Activated CD4-positive, alpha-beta T cell treated with anti-CD3 and anti-CD28 coated beads, Interleukin-2, amount 10 ng/mL, durations not matched to agents 7 days and 5 days (primary cell): ENCODE measurements at regions not wholly inside any gene's neighbourhood (a gene's known extent, or its start where the extent isn't known, plus 50 kb on each side); places are given as distances from the start of the nearest gene placed in this dataset.

Source experiments
- CTCF ChIA-PET: fragments of 350-600 bp; sonication (Branson Sonifier 250); formaldehyde crosslinking; loops from one replicate; lab custom pipeline; 2021; ENCODE audit warnings: antibody characterized with exemption; lab: Charles Lee
- POLR2A ChIA-PET: fragments of 350-600 bp; sonication (Branson Sonifier 250); formaldehyde crosslinking; loops from one replicate; lab custom pipeline; 2021; ENCODE audit warnings: antibody characterized with exemption; lab: Charles Lee
- DNase-seq: peaks from one replicate; pipeline ENCODE4 v3.0.0-alpha.2; 2020
- H3K27ac Mint-ChIP-seq: one replicate; pipeline ENCODE4 v1.8.0; 2021; ENCODE audit warnings: mild to moderate bottlenecking, moderate library complexity, mixed read lengths
- H3K27me3 Mint-ChIP-seq: one replicate; pipeline ENCODE4 v1.8.0; 2021; ENCODE audit warnings: mixed read lengths
- H3K36me3 Mint-ChIP-seq: one replicate; pipeline ENCODE4 v1.8.0; 2021; ENCODE audit warnings: low read depth, mixed read lengths
- H3K4me1 Mint-ChIP-seq: one replicate; pipeline ENCODE4 v1.8.0; 2021; ENCODE audit warnings: mixed read lengths
- H3K4me3 Mint-ChIP-seq: one replicate; pipeline ENCODE4 v1.8.0; 2021; ENCODE audit warnings: mild to moderate bottlenecking, moderate library complexity, mixed read lengths
- H3K9me3 Mint-ChIP-seq: one replicate; pipeline ENCODE4 v1.8.0; 2021; ENCODE audit warnings: mixed read lengths

DNA sequence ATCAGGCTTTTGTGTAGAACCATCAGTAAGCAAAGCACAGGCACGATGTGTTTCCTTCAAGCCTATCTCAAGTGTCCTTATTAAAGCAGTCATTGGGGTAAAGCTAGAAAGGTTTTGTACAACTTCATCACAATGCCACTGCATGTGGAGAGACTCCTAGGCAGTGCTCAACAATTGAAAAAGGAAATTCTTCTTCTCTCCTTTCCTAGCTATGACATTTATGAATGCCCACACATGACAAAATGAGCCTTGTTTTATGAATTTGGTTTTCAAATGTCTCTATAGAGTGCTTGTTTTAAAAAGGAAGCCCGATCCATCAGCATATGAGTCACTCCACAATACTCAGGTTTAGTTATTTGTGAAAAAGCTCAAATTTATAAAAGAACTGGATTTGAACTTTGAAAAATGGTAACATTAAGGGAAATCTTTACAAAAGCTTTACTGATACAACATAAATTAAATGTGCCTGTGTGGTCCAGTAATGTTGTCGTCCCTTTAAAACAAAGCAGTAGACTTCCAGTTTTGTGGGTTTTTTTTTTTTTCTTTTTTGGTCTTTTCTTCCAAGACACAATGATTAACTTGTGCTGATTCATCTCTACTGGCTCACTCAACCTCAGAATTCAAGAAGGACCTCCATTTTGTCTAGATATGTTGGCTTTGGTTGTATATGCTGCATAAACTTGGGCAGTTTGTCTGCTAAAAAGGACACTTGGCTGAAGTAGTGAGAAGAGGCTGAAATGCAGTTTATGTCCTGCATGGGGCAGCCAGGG is 273.8 kb downstream of the GASK1B start:
- Mint-ChIP-seq H3K4me1 (no peaks in the 10 kb centered on the region), H3K27me3 (no peaks in the 10 kb centered on the region), H3K9me3 (no peaks in the 10 kb centered on the region), H3K36me3 (no peaks in the 10 kb centered on the region), H3K4me3 (no peak overlapping the region), H3K27ac (no peak overlapping the region)
- CTCF ChIA-PET: no interaction called here
- POLR2A ChIA-PET: no interaction called here
- DNase-seq: no peak

DNA sequence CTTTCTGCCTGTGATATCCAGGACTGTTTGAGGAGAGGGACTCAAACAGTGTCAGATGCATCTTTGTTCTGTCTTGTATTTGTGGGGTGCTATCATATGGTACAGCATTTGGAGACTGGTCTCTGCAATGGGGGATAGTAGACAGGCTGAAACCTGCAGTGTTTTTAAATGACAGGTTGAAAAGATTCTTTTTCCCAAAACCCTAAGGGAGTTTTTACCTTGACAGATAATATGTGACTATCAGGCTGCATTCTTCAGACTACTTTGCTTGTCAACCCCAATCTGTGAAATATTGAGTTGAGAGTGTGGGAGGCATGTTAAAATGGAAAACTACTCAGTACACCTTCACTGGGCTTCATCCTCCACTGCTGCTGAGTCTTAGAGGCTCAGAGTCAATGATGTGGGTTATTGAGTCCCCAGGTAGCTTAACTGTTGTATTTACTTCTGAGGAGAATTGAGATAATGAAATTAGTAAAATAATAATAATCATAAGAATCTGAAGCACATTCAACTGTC is 274.9 kb downstream of the GASK1B start:
- H3K9me3 Mint-ChIP-seq: no peaks in the 10 kb centered on the region
- ChIA-PET CTCF (no interaction called here), POLR2A (no interaction called here)
- H3K36me3 Mint-ChIP-seq: no peaks in the 10 kb centered on the region
- DNase-seq: no peak
- no peaks in the 10 kb centered on the region for H3K4me1 Mint-ChIP-seq
- no peak overlapping the region for H3K27ac Mint-ChIP-seq
- H3K27me3 Mint-ChIP-seq: no peaks in the 10 kb centered on the region
- no peak overlapping the region for H3K4me3 Mint-ChIP-seq

DNA sequence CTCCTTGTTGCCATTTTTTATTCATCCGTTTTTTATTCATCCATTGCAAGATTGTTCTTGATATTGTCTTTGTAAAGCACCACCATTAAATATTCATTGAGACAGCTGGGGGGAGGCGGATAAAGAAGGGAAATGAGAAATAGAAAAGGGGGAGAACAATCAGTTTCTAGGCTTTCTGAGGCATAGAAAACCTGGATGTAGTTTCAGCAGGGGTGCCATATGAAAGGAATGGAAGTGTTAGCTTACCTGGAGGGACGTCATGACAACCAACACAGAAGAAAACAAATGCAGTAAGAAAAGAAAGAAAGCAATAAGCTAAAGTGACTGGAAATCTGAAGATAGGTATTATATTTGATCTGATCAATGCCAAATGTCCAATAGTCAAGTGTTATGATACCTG is 276.1 kb downstream of the GASK1B start:
- no peak for DNase-seq
- POLR2A ChIA-PET: no interaction called here
- Mint-ChIP-seq H3K36me3 (no peaks in the 10 kb centered on the region), H3K4me1 (no peaks in the 10 kb centered on the region), H3K27ac (no peak overlapping the region), H3K9me3 (no peaks in the 10 kb centered on the region), H3K27me3 (no peaks in the 10 kb centered on the region), H3K4me3 (no peak overlapping the region)
- CTCF ChIA-PET: no interaction called here

DNA sequence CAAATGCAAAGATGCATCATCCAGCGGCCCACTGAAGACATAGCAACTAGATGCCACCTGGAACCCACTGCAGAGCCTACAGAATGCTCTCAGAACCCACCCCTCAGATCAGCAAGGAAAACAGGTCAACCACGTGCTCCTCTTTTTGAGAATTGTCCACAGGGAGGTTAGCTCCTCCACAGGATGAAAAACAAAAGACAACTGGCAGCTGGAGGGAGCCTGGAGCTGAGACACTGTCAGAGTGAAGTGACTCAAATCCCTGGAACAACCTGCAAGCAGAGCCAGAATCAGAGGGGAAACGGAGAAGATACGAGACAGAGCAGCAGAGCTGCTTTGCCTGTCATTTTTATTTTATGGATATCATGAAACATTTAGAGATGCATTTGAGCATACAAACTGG is 277.6 kb downstream of the GASK1B start:
- no peaks in the 10 kb centered on the region for H3K4me1 Mint-ChIP-seq
- ChIA-PET POLR2A (no interaction called here), CTCF (no interaction called here)
- no peaks in the 10 kb centered on the region for H3K36me3 Mint-ChIP-seq
- H3K9me3 Mint-ChIP-seq: no peaks in the 10 kb centered on the region
- H3K4me3 Mint-ChIP-seq: no peak overlapping the region
- no peaks in the 10 kb centered on the region for H3K27me3 Mint-ChIP-seq
- DNase-seq: no peak
- no peak overlapping the region for H3K27ac Mint-ChIP-seq

DNA sequence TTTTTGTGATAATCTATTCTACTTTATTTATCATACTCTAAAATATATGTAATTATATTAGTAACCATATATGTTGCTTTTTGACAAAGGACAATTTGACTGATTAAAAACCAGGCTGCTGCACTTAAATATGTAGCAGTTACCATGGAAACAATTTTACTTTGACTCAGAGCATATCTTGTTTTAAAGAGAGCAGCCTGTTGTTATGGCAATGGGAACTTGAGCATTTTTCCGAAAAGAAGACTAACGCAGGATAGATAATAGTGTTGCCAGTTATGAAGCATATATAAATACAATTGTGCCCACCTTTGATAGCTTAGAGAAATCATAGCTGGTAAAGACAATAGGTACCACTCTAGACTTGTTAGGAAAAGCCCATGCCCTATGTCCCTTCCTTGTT is 283.0 kb downstream of the GASK1B start:
- no peak for DNase-seq
- Mint-ChIP-seq H3K4me3 (no peak overlapping the region), H3K9me3 (no peaks in the 10 kb centered on the region), H3K27me3 (no peaks in the 10 kb centered on the region), H3K36me3 (no peaks in the 10 kb centered on the region), H3K4me1 (no peaks in the 10 kb centered on the region), H3K27ac (no peak overlapping the region)
- POLR2A ChIA-PET: no interaction called here
- CTCF ChIA-PET: no interaction called here

DNA sequence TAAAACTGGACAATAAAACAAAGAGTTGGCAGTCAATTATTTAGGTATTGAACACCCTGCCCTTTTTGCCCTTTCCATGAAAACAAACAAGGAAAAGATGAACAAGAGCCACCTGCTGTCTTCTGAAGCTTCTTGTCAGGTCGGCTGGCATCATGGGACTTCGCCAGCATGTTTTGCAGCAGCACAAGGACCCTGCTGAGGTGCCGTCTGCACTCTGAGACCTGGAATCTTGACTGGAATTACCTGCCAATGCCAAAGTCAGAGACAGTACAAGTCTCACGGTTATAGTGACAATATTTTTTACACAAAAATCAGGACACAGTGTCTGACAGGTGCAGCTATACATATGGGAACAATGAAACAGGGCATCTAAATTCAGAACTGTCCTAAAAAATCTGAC is 284.5 kb downstream of the GASK1B start:
- no peak for DNase-seq
- Mint-ChIP-seq H3K27me3 (no peaks in the 10 kb centered on the region), H3K9me3 (no peaks in the 10 kb centered on the region), H3K4me1 (no peaks in the 10 kb centered on the region), H3K27ac (no peak overlapping the region), H3K36me3 (no peaks in the 10 kb centered on the region), H3K4me3 (no peak overlapping the region)
- CTCF ChIA-PET: no interaction called here
- POLR2A ChIA-PET: no interaction called here

DNA sequence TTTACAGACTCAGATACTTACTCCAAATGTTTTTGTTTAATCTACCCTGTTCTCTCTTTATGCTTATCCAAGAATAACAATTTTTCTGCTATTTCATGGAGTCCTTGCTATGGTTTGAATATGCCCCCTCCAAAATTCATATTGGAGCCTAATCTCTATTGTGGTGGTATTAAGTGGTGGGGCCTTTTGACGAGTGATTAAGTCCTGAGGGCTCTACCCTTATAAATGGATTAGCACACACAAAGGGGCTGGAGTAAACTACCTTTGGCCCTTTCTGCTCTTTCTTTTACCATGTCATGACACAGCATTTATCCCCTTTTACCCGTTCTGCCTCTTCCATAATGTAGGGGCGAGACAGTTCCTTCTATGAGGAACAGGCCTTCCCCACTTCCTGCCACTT is 285.5 kb downstream of the GASK1B start:
- ChIA-PET CTCF (no interaction called here), POLR2A (no interaction called here)
- Mint-ChIP-seq H3K27me3 (no peaks in the 10 kb centered on the region), H3K27ac (no peak overlapping the region), H3K4me3 (no peak overlapping the region), H3K9me3 (no peaks in the 10 kb centered on the region), H3K36me3 (no peaks in the 10 kb centered on the region), H3K4me1 (no peaks in the 10 kb centered on the region)
- no peak for DNase-seq

DNA sequence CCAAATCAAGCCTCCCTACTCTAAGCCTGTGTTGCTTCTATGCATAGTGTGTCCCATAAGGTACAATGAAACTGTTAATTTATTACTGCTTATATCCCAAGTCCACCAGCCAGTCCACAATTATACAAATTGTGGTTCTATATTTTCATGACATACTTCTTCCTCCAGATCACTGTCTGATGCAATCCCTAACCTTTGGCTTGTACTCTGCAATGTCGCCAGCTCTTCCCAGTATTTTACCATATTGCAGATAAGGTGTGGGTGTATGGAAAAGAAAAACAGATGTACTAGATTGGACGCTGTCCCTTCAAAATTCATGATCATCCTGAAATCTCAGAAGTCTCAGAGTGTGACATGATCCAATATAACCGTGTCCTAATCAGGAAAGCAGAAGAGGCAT is 286.2 kb downstream of the GASK1B start:
- H3K36me3 Mint-ChIP-seq: no peaks in the 10 kb centered on the region
- ChIA-PET POLR2A (no interaction called here), CTCF (no interaction called here)
- no peak overlapping the region for H3K27ac Mint-ChIP-seq
- no peaks in the 10 kb centered on the region for H3K4me1 Mint-ChIP-seq
- no peak for DNase-seq
- H3K27me3 Mint-ChIP-seq: no peaks in the 10 kb centered on the region
- H3K4me3 Mint-ChIP-seq: no peak overlapping the region
- H3K9me3 Mint-ChIP-seq: no peaks in the 10 kb centered on the region

DNA sequence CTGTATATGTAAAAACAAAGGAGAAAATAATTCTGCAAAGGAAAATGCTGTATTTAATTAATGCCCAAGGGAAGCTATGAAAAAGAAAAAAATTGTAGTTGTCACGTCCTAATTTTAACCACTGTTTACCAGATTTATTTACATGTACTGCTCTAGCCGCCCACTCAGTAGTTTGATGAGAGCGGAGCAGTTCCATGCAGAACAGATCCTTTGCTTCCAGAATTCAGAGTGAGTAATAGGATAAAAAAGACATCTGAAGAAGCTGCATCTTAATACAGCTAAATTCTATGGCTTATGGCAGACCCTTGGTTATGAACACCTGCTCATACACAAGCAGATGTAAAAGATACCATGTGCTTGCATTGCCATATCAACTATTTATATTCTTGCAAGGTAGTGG is 287.0 kb downstream of the GASK1B start:
- Mint-ChIP-seq H3K9me3 (no peaks in the 10 kb centered on the region), H3K36me3 (no peaks in the 10 kb centered on the region), H3K27ac (no peak overlapping the region), H3K4me1 (no peaks in the 10 kb centered on the region), H3K27me3 (no peaks in the 10 kb centered on the region), H3K4me3 (no peak overlapping the region)
- DNase-seq: no peak
- ChIA-PET POLR2A (no interaction called here), CTCF (no interaction called here)

DNA sequence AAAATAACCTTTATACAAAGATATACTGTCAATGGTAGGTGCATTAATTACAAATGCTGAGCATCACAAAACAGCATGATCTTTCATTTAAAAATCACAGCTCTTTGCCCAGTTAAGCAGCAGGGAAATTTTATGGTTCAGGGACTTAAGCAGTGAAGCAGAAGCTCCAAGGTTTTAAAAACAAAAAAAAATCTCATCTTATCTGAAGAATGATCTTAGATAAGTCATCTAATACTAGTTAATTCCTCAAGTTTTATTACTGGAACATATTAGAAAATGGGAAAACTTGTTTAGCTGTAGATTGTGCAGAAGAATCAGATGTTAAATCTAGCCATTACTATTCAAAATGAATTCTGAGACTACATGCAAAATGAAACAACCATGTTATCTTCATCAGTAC is 289.9 kb downstream of the GASK1B start:
- ChIA-PET CTCF (no interaction called here), POLR2A (no interaction called here)
- H3K9me3 Mint-ChIP-seq: no peaks in the 10 kb centered on the region
- no peak overlapping the region for H3K27ac Mint-ChIP-seq
- no peaks in the 10 kb centered on the region for H3K36me3 Mint-ChIP-seq
- H3K4me1 Mint-ChIP-seq: no peaks in the 10 kb centered on the region
- no peaks in the 10 kb centered on the region for H3K27me3 Mint-ChIP-seq
- no peak overlapping the region for H3K4me3 Mint-ChIP-seq
- DNase-seq: no peak

DNA sequence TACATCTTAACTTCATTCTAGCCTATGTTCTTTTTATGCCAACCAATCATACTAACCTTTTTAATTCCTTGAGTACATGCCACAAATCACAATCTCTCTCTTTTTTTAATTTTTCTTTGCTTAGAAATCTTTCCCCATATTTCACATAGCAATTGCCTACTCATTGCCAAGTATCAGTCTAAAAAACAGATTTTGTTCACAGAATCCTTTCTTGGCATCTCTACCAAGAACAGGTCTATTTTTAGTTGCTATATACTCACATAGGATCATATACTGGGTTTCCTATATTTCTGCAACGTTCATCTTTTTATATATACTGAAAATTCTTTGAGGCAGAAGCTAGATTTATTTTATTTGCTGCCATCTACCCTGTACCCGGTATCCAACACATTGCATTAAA is 292.1 kb downstream of the GASK1B start:
- Mint-ChIP-seq H3K9me3 (no peaks in the 10 kb centered on the region), H3K36me3 (no peaks in the 10 kb centered on the region), H3K27me3 (no peaks in the 10 kb centered on the region), H3K4me1 (no peaks in the 10 kb centered on the region), H3K4me3 (no peak overlapping the region), H3K27ac (no peak overlapping the region)
- no peak for DNase-seq
- CTCF ChIA-PET: no interaction called here
- POLR2A ChIA-PET: no interaction called here

DNA sequence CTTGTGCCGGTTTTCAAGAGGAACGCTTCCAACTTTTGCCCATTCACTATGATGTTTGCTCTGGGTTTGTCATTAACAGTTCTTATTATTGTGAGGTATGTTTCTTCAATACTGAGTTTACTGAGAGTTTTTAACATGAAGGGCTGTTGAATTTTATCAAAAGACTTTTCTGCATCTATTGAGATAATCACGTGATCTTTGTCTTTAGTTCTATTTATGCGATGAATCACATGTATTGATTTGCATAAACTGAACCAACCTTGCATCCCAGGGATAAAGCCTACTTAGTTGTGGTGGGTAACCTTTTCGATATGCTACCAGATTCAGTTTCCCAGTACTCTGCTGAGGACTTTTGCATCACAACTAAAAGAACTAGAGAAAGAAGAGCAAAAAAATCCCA is 318.0 kb downstream of the GASK1B start:
- H3K27me3 Mint-ChIP-seq: no peaks in the 10 kb centered on the region
- no peak overlapping the region for H3K4me3 Mint-ChIP-seq
- H3K4me1 Mint-ChIP-seq: no peaks in the 10 kb centered on the region
- H3K36me3 Mint-ChIP-seq: no peaks in the 10 kb centered on the region
- ChIA-PET CTCF (no interaction called here), POLR2A (no interaction called here)
- DNase-seq: no peak
- H3K9me3 Mint-ChIP-seq: peaks cover 5% of the 10 kb centered on the region
- H3K27ac Mint-ChIP-seq: no peak overlapping the region

DNA sequence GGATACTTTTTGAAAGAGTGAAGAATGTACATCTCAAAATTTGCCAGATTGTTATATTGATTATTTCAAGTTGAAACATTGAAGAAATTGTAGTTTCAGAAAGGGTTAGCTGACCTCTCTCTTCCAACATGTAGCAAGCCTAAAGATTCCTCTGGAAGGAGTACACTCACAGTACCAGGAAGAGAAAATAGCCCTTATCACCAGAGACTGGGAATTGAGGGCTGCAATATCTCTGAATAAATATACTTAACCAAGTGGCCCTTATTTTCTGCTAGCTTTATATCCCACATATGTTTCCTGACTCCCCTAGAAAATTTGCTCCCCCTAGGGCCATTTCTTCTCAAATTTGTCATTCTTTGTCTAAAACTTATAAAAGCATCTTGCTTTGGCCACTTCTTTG is 332.2 kb downstream of the GASK1B start:
- Mint-ChIP-seq H3K4me3 (no peak overlapping the region), H3K9me3 (no peaks in the 10 kb centered on the region), H3K27ac (no peak overlapping the region), H3K4me1 (no peaks in the 10 kb centered on the region), H3K27me3 (no peaks in the 10 kb centered on the region), H3K36me3 (no peaks in the 10 kb centered on the region)
- ChIA-PET POLR2A (no interaction called here), CTCF (no interaction called here)
- DNase-seq: no peak

DNA sequence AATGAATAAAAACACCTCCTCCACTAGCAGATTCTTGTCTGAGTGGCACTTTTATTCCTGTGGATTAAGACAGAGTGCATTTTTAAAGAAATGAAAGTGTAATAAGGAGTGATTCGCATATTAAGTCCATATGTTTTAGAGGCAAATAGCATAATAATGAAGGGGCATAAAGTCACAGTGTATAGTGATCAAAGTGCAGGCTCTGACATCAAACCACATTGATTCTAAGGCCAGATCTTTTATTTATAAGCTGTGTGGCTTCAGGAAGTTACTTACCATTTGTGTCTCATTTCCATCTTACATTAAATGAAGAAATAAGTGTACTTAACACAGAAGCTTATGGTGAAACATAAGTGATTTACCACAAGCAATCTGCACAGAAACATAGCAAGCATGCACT is 332.8 kb downstream of the GASK1B start:
- no peak overlapping the region for H3K4me3 Mint-ChIP-seq
- CTCF ChIA-PET: no interaction called here
- H3K36me3 Mint-ChIP-seq: no peaks in the 10 kb centered on the region
- H3K4me1 Mint-ChIP-seq: no peaks in the 10 kb centered on the region
- DNase-seq: no peak
- no peaks in the 10 kb centered on the region for H3K9me3 Mint-ChIP-seq
- H3K27me3 Mint-ChIP-seq: no peaks in the 10 kb centered on the region
- POLR2A ChIA-PET: no interaction called here
- H3K27ac Mint-ChIP-seq: no peak overlapping the region
